SU-DHL-6 (cell line): ENCODE measurements at regions not wholly inside any gene's neighbourhood (a gene's known extent, or its start where the extent isn't known, plus 50 kb on each side); places are given as distances from the start of the nearest gene placed in this dataset.

Experiments
- H2AFZ ChIP-seq: fragments of 200-600 bp; sonication (generic); 2 replicates; pipeline ENCODE4 v1.6.1; 2014; ENCODE audit warnings: low read depth, mild to moderate bottlenecking, moderate library complexity, mixed read lengths, antibody characterized with exemption, low read length; ENCODE audit not compliant: severe bottlenecking
- H3F3A ChIP-seq: fragments of 200-600 bp; shearing (Covaris generic); 2 replicates; pipeline ENCODE4 v1.6.0; 2016; ENCODE audit warnings: antibody characterized with exemption, mild to moderate bottlenecking; ENCODE audit not compliant: insufficient read depth
- H3K27ac ChIP-seq: fragments of 200-600 bp; sonication (generic); 2 replicates; pipeline ENCODE4 v1.5.1; 2016; ENCODE audit warnings: low read depth, mild to moderate bottlenecking, low read length, moderate library complexity, mixed read lengths
- H3K27me3 ChIP-seq: fragments of 200-600 bp; sonication (generic), shearing (Covaris generic); 2 replicates; pipeline ENCODE4 v1.6.0; 2014; ENCODE audit warnings: mild to moderate bottlenecking, low read length
- H3K36me3 ChIP-seq: fragments of 200-600 bp; sonication (generic); 2 replicates; pipeline ENCODE4 v1.6.1; 2014; ENCODE audit warnings: mild to moderate bottlenecking, low read length, mixed read lengths
- H3K4me2 ChIP-seq: fragments of 300-600, 200-600 bp; shearing (Covaris generic), sonication (generic); 2 replicates; pipeline ENCODE4 v1.6.0; 2014; ENCODE audit warnings: low read length, low read depth, mild to moderate bottlenecking; ENCODE audit not compliant: poor library complexity, severe bottlenecking
- H3K4me3 ChIP-seq: fragments of 200-600 bp; sonication (generic); 2 replicates; pipeline ENCODE4 v1.5.1; 2014; ENCODE audit warnings: antibody characterized with exemption, low read length, mild to moderate bottlenecking, mixed read lengths; ENCODE audit not compliant: insufficient read depth, poor library complexity, severe bottlenecking
- H3K79me2 ChIP-seq: fragments of 200-600 bp; sonication (generic); 2 replicates; pipeline ENCODE4 v1.6.1; 2014; ENCODE audit warnings: mild to moderate bottlenecking, low read length, moderate library complexity; ENCODE audit not compliant: insufficient read depth
- H3K9ac ChIP-seq: fragments of 200-600 bp; sonication (generic); 2 replicates; pipeline ENCODE4 v1.7.0; 2014; ENCODE audit warnings: mild to moderate bottlenecking, low read length
- H3K9me2 ChIP-seq: fragments of 200-600 bp; sonication (generic); replicated peaks from 2 replicates; pipeline ENCODE4 v1.6.1; 2014; ENCODE audit warnings: low read length; ENCODE audit not compliant: insufficient read depth
- H3K9me3 ChIP-seq: fragments of 200-600 bp; sonication (generic); 2 replicates; pipeline ENCODE4 v1.6.1; 2014; ENCODE audit warnings: low read length, mixed read lengths; ENCODE audit not compliant: insufficient read depth
- H4K20me1 ChIP-seq: fragments of 200-600 bp; sonication (generic); 2 replicates; pipeline ENCODE4 v1.6.1; 2014; ENCODE audit warnings: low read depth, mild to moderate bottlenecking, antibody characterized with exemption, low read length, moderate library complexity, mixed read lengths
- CTCF ChIP-seq: fragments of 200-600 bp; sonication (generic); IDR thresholded peaks from one replicate; pipeline ENCODE4 v1.5.1; 2017; ENCODE audit warnings: antibody characterized with exemption, mild to moderate bottlenecking, low read length, moderate library complexity; ENCODE audit not compliant: insufficient read depth, poor library complexity, severe bottlenecking
- EZH2phosphoT487 ChIP-seq: fragments of 200-600 bp; sonication (generic), shearing (Covaris generic); conservative IDR thresholded peaks from 2 replicates; pipeline ENCODE4 v1.6.1; 2018; ENCODE audit warnings: mild to moderate bottlenecking, antibody characterized with exemption, low read length, moderate library complexity, mixed read lengths

GRCh38 chr2:185473838-185474237 lies 264.8 kb upstream of the FSIP2 start:
- no peaks in the 10 kb centered on the region for H3F3A ChIP-seq
- H3K36me3 ChIP-seq = no peaks in the 10 kb centered on the region
- no peaks in the 10 kb centered on the region for H3K79me2 ChIP-seq
- H3K4me2 ChIP-seq = no peak overlapping the region
- no peaks in the 10 kb centered on the region for H4K20me1 ChIP-seq
- TF ChIP-seq EZH2phosphoT487 = no peak
- TF ChIP-seq CTCF = no peak
- no peak overlapping the region for H3K4me3 ChIP-seq
- no peak overlapping the region for H3K27ac ChIP-seq
- H3K9me2 ChIP-seq = no peaks in the 10 kb centered on the region
- H3K9ac ChIP-seq = no peak overlapping the region
- peaks cover 7% of the 10 kb centered on the region; the same call in 1 of the 2 replicates for H3K9me3 ChIP-seq
- no peak overlapping the region for H2AFZ ChIP-seq
- no peaks in the 10 kb centered on the region for H3K27me3 ChIP-seq

- no peak overlapping the region for H3K9ac ChIP-seq
- H3K27ac ChIP-seq = no peak overlapping the region
- no peaks in the 10 kb centered on the region for H3K36me3 ChIP-seq
- H3K9me2 ChIP-seq = no peaks in the 10 kb centered on the region
- TF ChIP-seq EZH2phosphoT487 (no peak), CTCF (no peak)
- H3K9me3 ChIP-seq = peaks cover 7% of the 10 kb centered on the region; the same call in 1 of the 2 replicates
- no peak overlapping the region for H3K4me2 ChIP-seq
- no peaks in the 10 kb centered on the region for H3F3A ChIP-seq
- no peaks in the 10 kb centered on the region for H3K27me3 ChIP-seq
- no peaks in the 10 kb centered on the region for H3K79me2 ChIP-seq
- H2AFZ ChIP-seq = no peak overlapping the region
- H3K4me3 ChIP-seq = no peak overlapping the region
- no peaks in the 10 kb centered on the region for H4K20me1 ChIP-seq
These were observed 262.7 kb upstream of the FSIP2 start for GRCh38 chr2:185475914-185476313.

GRCh38 chr2:185477452-185477851 lies 261.2 kb upstream of the FSIP2 start:
- no peak overlapping the region for H3K27ac ChIP-seq
- no peaks in the 10 kb centered on the region for H3F3A ChIP-seq
- no peaks in the 10 kb centered on the region for H3K9me2 ChIP-seq
- no peak overlapping the region for H2AFZ ChIP-seq
- no peak overlapping the region for H3K4me3 ChIP-seq
- H4K20me1 ChIP-seq = no peaks in the 10 kb centered on the region
- H3K36me3 ChIP-seq = no peaks in the 10 kb centered on the region
- H3K79me2 ChIP-seq = no peaks in the 10 kb centered on the region
- no peak overlapping the region for H3K9ac ChIP-seq
- H3K4me2 ChIP-seq = no peak overlapping the region
- H3K9me3 ChIP-seq = peaks cover 7% of the 10 kb centered on the region; the same call in 1 of the 2 replicates
- TF ChIP-seq CTCF (no peak), EZH2phosphoT487 (no peak)
- no peaks in the 10 kb centered on the region for H3K27me3 ChIP-seq

- H3K27ac ChIP-seq = no peak overlapping the region
- no peaks in the 10 kb centered on the region for H3K79me2 ChIP-seq
- no peaks in the 10 kb centered on the region for H4K20me1 ChIP-seq
These were observed 254.0 kb upstream of the FSIP2 start for GRCh38 chr2:185484602-185485001.

More at GRCh38 chr2:185484602-185485001, 254.0 kb upstream of the FSIP2 start:
- no peak overlapping the region for H3K4me2 ChIP-seq
- H3K4me3 ChIP-seq = no peak overlapping the region
- no peaks in the 10 kb centered on the region for H3F3A ChIP-seq
- no peak overlapping the region for H3K9ac ChIP-seq
- no peaks in the 10 kb centered on the region for H3K9me3 ChIP-seq
- no peaks in the 10 kb centered on the region for H3K9me2 ChIP-seq
- no peak for TF ChIP-seq EZH2phosphoT487
- H2AFZ ChIP-seq = no peak overlapping the region
- H3K36me3 ChIP-seq = no peaks in the 10 kb centered on the region
- no peaks in the 10 kb centered on the region for H3K27me3 ChIP-seq
